ENCODE measurements at regions not wholly inside any gene's neighbourhood (a gene's known extent, or its start where the extent isn't known, plus 50 kb on each side); places are given as distances from the start of the nearest gene placed in this dataset.

GRCh38 chr11:15300341-15300740, 185.6 kb downstream of the INSC start:
- Histone ChIP-seq H3K4me3 (ENCODE audit: low read length) (no peak overlapping the region), H3K36me3 (replicated peaks; ENCODE audit: low read depth, low read length) (no peaks in the 10 kb centered on the region), H3K27ac (ENCODE audit: low read length) (no peak overlapping the region), H3K9ac (ENCODE audit: low read length) (no peak overlapping the region), H3K4me1 (ENCODE audit: low read length) (no peaks in the 10 kb centered on the region), H3K27me3 (ENCODE audit: low read depth, low read length) (peaks cover 2% of the 10 kb centered on the region; the same call in 1 of the 2 replicates), H2AFZ (ENCODE audit: low read depth, low read length) (no peak overlapping the region), H3K4me2 (ENCODE audit: low read length) (no peak overlapping the region), H3K79me2 (ENCODE audit: low read length) (no peaks in the 10 kb centered on the region), H3K9me3 (ENCODE audit: insufficient read depth, low read length) (no peaks in the 10 kb centered on the region), H4K20me1 (ENCODE audit: insufficient read depth, low read length) (no peaks in the 10 kb centered on the region)
- no peak for TF ChIP-seq EZH2phosphoT487 (IDR thresholded peaks at IDR 0.05; ENCODE audit: low read depth)
- TF ChIP-seq, protein P1, sequence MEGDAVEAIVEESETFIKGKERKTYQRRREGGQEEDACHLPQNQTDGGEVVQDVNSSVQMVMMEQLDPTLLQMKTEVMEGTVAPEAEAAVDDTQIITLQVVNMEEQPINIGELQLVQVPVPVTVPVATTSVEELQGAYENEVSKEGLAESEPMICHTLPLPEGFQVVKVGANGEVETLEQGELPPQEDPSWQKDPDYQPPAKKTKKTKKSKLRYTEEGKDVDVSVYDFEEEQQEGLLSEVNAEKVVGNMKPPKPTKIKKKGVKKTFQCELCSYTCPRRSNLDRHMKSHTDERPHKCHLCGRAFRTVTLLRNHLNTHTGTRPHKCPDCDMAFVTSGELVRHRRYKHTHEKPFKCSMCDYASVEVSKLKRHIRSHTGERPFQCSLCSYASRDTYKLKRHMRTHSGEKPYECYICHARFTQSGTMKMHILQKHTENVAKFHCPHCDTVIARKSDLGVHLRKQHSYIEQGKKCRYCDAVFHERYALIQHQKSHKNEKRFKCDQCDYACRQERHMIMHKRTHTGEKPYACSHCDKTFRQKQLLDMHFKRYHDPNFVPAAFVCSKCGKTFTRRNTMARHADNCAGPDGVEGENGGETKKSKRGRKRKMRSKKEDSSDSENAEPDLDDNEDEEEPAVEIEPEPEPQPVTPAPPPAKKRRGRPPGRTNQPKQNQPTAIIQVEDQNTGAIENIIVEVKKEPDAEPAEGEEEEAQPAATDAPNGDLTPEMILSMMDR (IDR thresholded peaks at IDR 0.05; ENCODE audit: low read depth, low read length), result no peak

GRCh38 chr11:15307619-15308024, 192.9 kb downstream of the INSC start:
- Histone ChIP-seq H3K27me3 (ENCODE audit: low read depth, low read length) (no peaks in the 10 kb centered on the region), H4K20me1 (ENCODE audit: insufficient read depth, low read length) (no peaks in the 10 kb centered on the region), H2AFZ (ENCODE audit: low read depth, low read length) (no peak overlapping the region), H3K4me1 (ENCODE audit: low read length) (no peaks in the 10 kb centered on the region), H3K4me3 (ENCODE audit: low read length) (no peak overlapping the region), H3K36me3 (replicated peaks; ENCODE audit: low read depth, low read length) (no peaks in the 10 kb centered on the region), H3K79me2 (ENCODE audit: low read length) (no peaks in the 10 kb centered on the region), H3K9me3 (ENCODE audit: insufficient read depth, low read length) (no peaks in the 10 kb centered on the region), H3K4me2 (ENCODE audit: low read length) (no peak overlapping the region), H3K9ac (ENCODE audit: low read length) (no peak overlapping the region), H3K27ac (ENCODE audit: low read length) (no peak overlapping the region)
- no peak for TF ChIP-seq EZH2phosphoT487 (IDR thresholded peaks at IDR 0.05; ENCODE audit: low read depth)
- TF ChIP-seq, protein P1 (IDR thresholded peaks at IDR 0.05; ENCODE audit: low read depth, low read length), result no peak

DNA sequence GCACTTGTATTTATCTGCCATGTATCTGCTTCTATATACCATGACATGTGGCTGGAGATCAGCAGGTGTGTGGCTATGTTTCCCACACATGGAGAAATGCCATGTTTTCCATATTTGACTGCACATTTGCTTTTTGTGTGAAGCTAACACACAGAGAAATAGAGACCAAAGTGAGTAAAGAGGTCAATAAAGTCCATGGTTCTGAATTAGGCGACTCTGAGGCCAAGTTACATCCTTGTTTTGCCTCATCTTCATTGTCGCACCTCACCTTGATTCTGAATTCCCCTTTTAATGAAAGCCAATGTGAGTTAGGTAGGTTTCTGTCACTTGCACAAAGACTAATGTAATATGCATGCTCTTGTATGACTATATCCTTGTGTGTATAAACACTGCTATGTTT, 194.1 kb downstream of the INSC start:
- Histone ChIP-seq H2AFZ (ENCODE audit: low read depth, low read length) (no peak overlapping the region), H3K4me3 (ENCODE audit: low read length) (no peak overlapping the region), H3K27me3 (ENCODE audit: low read depth, low read length) (no peaks in the 10 kb centered on the region), H4K20me1 (ENCODE audit: insufficient read depth, low read length) (no peaks in the 10 kb centered on the region), H3K27ac (ENCODE audit: low read length) (no peak overlapping the region), H3K4me2 (ENCODE audit: low read length) (no peak overlapping the region), H3K36me3 (replicated peaks; ENCODE audit: low read depth, low read length) (no peaks in the 10 kb centered on the region), H3K9ac (ENCODE audit: low read length) (no peak overlapping the region), H3K79me2 (ENCODE audit: low read length) (no peaks in the 10 kb centered on the region), H3K9me3 (ENCODE audit: insufficient read depth, low read length) (no peaks in the 10 kb centered on the region), H3K4me1 (ENCODE audit: low read length) (no peaks in the 10 kb centered on the region)
- TF ChIP-seq EZH2phosphoT487 (IDR thresholded peaks at IDR 0.05; ENCODE audit: low read depth), result no peak
- TF ChIP-seq, protein P1 (IDR thresholded peaks at IDR 0.05; ENCODE audit: low read depth, low read length), result no peak

- Histone ChIP-seq H3K27me3 (ENCODE audit: low read depth, low read length) (no peaks in the 10 kb centered on the region), H3K36me3 (replicated peaks; ENCODE audit: low read depth, low read length) (no peaks in the 10 kb centered on the region), H3K79me2 (ENCODE audit: low read length) (no peaks in the 10 kb centered on the region), H2AFZ (ENCODE audit: low read depth, low read length) (no peak overlapping the region), H3K27ac (ENCODE audit: low read length) (no peak overlapping the region), H4K20me1 (ENCODE audit: insufficient read depth, low read length) (no peaks in the 10 kb centered on the region), H3K4me2 (ENCODE audit: low read length) (no peak overlapping the region), H3K4me1 (ENCODE audit: low read length) (no peaks in the 10 kb centered on the region), H3K9me3 (ENCODE audit: insufficient read depth, low read length) (no peaks in the 10 kb centered on the region), H3K9ac (ENCODE audit: low read length) (no peak overlapping the region), H3K4me3 (ENCODE audit: low read length) (no peak overlapping the region)
- TF ChIP-seq, protein P1 (IDR thresholded peaks at IDR 0.05; ENCODE audit: low read depth, low read length), result no peak
- no peak for TF ChIP-seq EZH2phosphoT487 (IDR thresholded peaks at IDR 0.05; ENCODE audit: low read depth)
These were observed 194.6 kb downstream of the INSC start for GRCh38 chr11:15309296-15309695.
